ENCODE measurements at regions not wholly inside any gene's neighbourhood (a gene's known extent, or its start where the extent isn't known, plus 50 kb on each side); places are given as distances from the start of the nearest gene placed in this dataset.

GRCh38 chr14:89521988-89522387 is 105.0 kb upstream of the FOXN3 start:
- H3K27ac ChIP-seq (ENCODE audit: insufficient read depth, low read length, poor library complexity, severe bottlenecking): no peak overlapping the region
- Mint-ChIP-seq H3K9me3 (peaks cover 3 to 20% (median 7%) of the 10 kb centered on the region in 7 donors), H3K4me3 (no peak overlapping the region), H3K27me3 (no peaks in the 10 kb centered on the region), H3K4me1 (peaks cover 38 to 72% (median 45%) of the 10 kb centered on the region in 4 donors), H3K36me3 (peaks cover 49% of the 10 kb centered on the region), H3K27ac (no peak overlapping the region)
- no peak for ATAC-seq (ENCODE audit: low read depth in 2 of 2)
- H3K9me3 ChIP-seq (ENCODE audit: control insufficient read depth in 2 of 2, low read length in 2 of 2): peaks cover 0 to 6% of the 10 kb centered on the region in 2 experiments
- peaks cover 4% of the 10 kb centered on the region for H3K4me1 ChIP-seq (ENCODE audit: control insufficient read depth, insufficient read depth, low read length, poor library complexity, severe bottlenecking)
- peaks cover 16% of the 10 kb centered on the region for H3K36me3 ChIP-seq (ENCODE audit: control insufficient read depth, insufficient read depth, low read length)
- no peaks in the 10 kb centered on the region for H3K27me3 ChIP-seq (ENCODE audit: control insufficient read depth, insufficient read depth, low read length)
- no peak for DNase-seq
- H3K4me3 ChIP-seq (ENCODE audit: low read depth, low read length): no peak overlapping the region

DNA sequence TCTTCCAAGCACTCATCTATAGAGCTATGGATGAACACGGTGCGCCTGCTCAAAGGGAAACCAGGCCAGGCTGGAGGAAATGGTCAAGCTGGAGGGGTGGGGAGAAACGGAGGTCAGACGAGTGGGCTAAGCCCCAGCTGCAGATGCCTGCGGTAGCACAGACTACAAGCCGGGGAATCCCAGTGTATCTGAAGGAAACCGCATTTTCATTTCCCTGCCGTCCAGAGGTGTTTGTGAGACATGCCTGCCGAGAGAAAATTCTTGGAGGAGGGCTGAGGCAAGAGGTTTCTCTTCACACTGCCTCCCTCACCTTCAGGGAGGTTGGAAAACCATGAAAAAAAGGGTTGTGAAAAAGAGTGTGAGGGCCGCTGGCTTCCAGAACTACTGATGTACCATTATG is 102.0 kb upstream of the FOXN3 start:
- no peak for ATAC-seq (ENCODE audit: low read depth in 2 of 2)
- Histone ChIP-seq H3K36me3 (ENCODE audit: control insufficient read depth, insufficient read depth, low read length) (peaks cover 21% of the 10 kb centered on the region), H3K27ac (ENCODE audit: insufficient read depth, low read length, poor library complexity, severe bottlenecking) (no peak overlapping the region), H3K9me3 (ENCODE audit: control insufficient read depth in 2 of 2, low read length in 2 of 2) (peaks cover 0 to 6% of the 10 kb centered on the region in 2 experiments), H3K4me3 (ENCODE audit: low read depth, low read length) (no peak overlapping the region), H3K4me1 (ENCODE audit: control insufficient read depth, insufficient read depth, low read length, poor library complexity, severe bottlenecking) (peaks cover 4% of the 10 kb centered on the region), H3K27me3 (ENCODE audit: control insufficient read depth, insufficient read depth, low read length) (no peaks in the 10 kb centered on the region)
- Mint-ChIP-seq H3K27ac (no peak overlapping the region), H3K36me3 (peaks cover 46% of the 10 kb centered on the region), H3K27me3 (no peaks in the 10 kb centered on the region), H3K4me1 (peaks cover 22 to 70% (median 31%) of the 10 kb centered on the region in 4 donors), H3K4me3 (peak overlapping the region in 1 of 4 donors; percentile 17), H3K9me3 (peaks cover 2 to 16% (median 7%) of the 10 kb centered on the region in 7 donors)
- DNase-seq: no peak

GRCh38 chr14:89516173-89516572 is 99.1 kb upstream of the FOXN3 start:
- peaks cover 17% of the 10 kb centered on the region for H3K36me3 ChIP-seq (ENCODE audit: control insufficient read depth, insufficient read depth, low read length)
- H3K27me3 ChIP-seq (ENCODE audit: control insufficient read depth, insufficient read depth, low read length): no peaks in the 10 kb centered on the region
- no peak overlapping the region for H3K4me3 ChIP-seq (ENCODE audit: low read depth, low read length)
- H3K27ac ChIP-seq (ENCODE audit: insufficient read depth, low read length, poor library complexity, severe bottlenecking): no peak overlapping the region
- peaks cover 0 to 5% (median 2%) of the 10 kb centered on the region in 7 donors for H3K9me3 Mint-ChIP-seq
- H3K36me3 Mint-ChIP-seq: peaks cover 37% of the 10 kb centered on the region
- peaks cover 19 to 78% (median 41%) of the 10 kb centered on the region in 4 donors for H3K4me1 Mint-ChIP-seq
- ATAC-seq (ENCODE audit: low read depth in 2 of 2) (no peak), DNase-seq (no peak)
- H3K4me1 ChIP-seq (ENCODE audit: control insufficient read depth, insufficient read depth, low read length, poor library complexity, severe bottlenecking): peaks cover 11% of the 10 kb centered on the region
- peak overlapping the region in 1 of 3 donors; percentile 5 for H3K27ac Mint-ChIP-seq
- H3K9me3 ChIP-seq (ENCODE audit: control insufficient read depth in 2 of 2, low read length in 2 of 2): no peaks in the 10 kb centered on the region
- H3K27me3 Mint-ChIP-seq: no peaks in the 10 kb centered on the region
- H3K4me3 Mint-ChIP-seq: no peak overlapping the region

DNA sequence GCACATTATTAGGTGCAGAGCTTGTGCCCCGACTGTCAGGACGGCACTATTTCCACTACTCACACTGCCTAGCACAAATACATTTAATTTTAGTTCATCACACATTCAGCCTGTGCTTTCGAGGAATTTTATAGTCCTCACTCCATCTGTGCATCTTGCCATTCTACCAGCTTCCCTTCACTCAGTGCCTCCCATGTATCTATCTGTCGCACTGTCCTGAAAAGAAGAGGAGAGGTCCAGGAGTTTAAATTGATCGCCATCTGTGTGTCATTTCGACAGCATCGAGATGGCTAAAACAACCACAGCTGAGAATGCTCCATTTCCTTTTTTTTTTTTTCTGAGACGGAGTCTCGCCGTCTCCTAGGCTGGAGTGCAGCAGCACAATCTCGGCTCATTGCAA is 97.6 kb upstream of the FOXN3 start:
- H3K4me1 ChIP-seq (ENCODE audit: control insufficient read depth, insufficient read depth, low read length, poor library complexity, severe bottlenecking): peaks cover 25% of the 10 kb centered on the region
- H3K9me3 ChIP-seq (ENCODE audit: control insufficient read depth in 2 of 2, low read length in 2 of 2): no peaks in the 10 kb centered on the region
- Mint-ChIP-seq H3K4me3 (no peak overlapping the region), H3K9me3 (peaks cover 0 to 5% (median 0%) of the 10 kb centered on the region in 7 donors), H3K4me1 (peaks cover 30 to 82% (median 50%) of the 10 kb centered on the region in 4 donors), H3K27ac (no peak overlapping the region), H3K36me3 (peaks cover 27% of the 10 kb centered on the region), H3K27me3 (no peaks in the 10 kb centered on the region)
- ATAC-seq (ENCODE audit: low read depth in 2 of 2) (no peak), DNase-seq (no peak)
- H3K27me3 ChIP-seq (ENCODE audit: control insufficient read depth, insufficient read depth, low read length): no peaks in the 10 kb centered on the region
- peaks cover 17% of the 10 kb centered on the region for H3K36me3 ChIP-seq (ENCODE audit: control insufficient read depth, insufficient read depth, low read length)
- H3K4me3 ChIP-seq (ENCODE audit: low read depth, low read length): no peak overlapping the region
- no peak overlapping the region for H3K27ac ChIP-seq (ENCODE audit: insufficient read depth, low read length, poor library complexity, severe bottlenecking)

DNA sequence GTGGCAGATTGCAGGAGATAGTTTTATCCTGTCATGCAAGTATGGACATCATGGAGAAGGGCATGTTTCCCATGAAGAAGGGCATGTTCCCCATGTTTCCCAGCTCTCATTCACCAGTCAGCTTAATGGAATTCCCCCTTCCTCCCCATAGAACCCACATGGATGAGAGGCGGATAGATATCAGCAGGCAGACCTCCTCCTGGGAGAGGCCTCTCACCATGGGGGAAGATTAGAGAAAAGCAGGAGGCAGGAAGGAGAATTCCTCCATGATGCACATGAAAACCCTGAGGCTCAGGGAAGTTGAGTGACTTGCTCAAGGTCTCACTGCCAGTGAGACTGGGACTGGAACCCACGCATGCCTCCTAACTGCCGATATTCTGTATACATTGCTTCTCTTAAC is 92.9 kb upstream of the FOXN3 start:
- Histone ChIP-seq H3K36me3 (ENCODE audit: control insufficient read depth, insufficient read depth, low read length) (peaks cover 4% of the 10 kb centered on the region), H3K4me3 (ENCODE audit: low read depth, low read length) (peak overlapping the region; percentile 51), H3K27ac (ENCODE audit: insufficient read depth, low read length, poor library complexity, severe bottlenecking) (peak overlapping the region; percentile 77), H3K4me1 (ENCODE audit: control insufficient read depth, insufficient read depth, low read length, poor library complexity, severe bottlenecking) (peaks cover 46% of the 10 kb centered on the region), H3K27me3 (ENCODE audit: control insufficient read depth, insufficient read depth, low read length) (no peaks in the 10 kb centered on the region), H3K9me3 (ENCODE audit: control insufficient read depth in 2 of 2, low read length in 2 of 2) (no peaks in the 10 kb centered on the region)
- peaks cover 9% of the 10 kb centered on the region for H3K36me3 Mint-ChIP-seq
- H3K9me3 Mint-ChIP-seq: peaks cover 0 to 2% (median 0%) of the 10 kb centered on the region in 7 donors
- H3K4me3 Mint-ChIP-seq: peak overlapping the region; percentile 79 to 92 (median 88)
- H3K27me3 Mint-ChIP-seq: no peaks in the 10 kb centered on the region
- peak overlapping the region; percentile 97 to 98 (median 97) for H3K27ac Mint-ChIP-seq
- DNase-seq (no peak), ATAC-seq (ENCODE audit: low read depth in 2 of 2) (no peak)
- peaks cover 25 to 74% (median 52%) of the 10 kb centered on the region in 4 donors for H3K4me1 Mint-ChIP-seq

DNA sequence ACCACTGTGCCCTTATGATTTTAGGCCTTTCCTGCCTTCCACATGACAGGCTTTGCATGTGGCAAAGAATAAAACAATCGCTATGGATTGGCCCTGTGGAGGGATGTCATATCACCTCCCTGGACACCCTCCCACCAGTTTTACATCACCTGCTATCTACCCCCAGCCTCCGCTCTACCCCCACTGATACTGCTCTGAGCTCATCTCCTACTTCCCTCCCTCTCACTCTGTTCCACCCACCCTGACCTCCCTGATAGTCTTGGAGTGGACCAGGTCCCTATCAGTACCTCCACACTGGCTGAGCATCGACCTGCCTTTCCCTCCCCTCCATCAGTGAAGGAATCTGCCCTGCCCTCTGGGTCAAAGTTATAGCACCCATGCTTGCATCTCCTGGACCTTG is 91.8 kb upstream of the FOXN3 start:
- Mint-ChIP-seq H3K9me3 (peaks cover 0 to 2% (median 0%) of the 10 kb centered on the region in 7 donors), H3K27me3 (no peaks in the 10 kb centered on the region), H3K4me3 (no peak overlapping the region), H3K36me3 (peaks cover 11% of the 10 kb centered on the region), H3K4me1 (peaks cover 36 to 75% (median 57%) of the 10 kb centered on the region in 4 donors), H3K27ac (peak overlapping the region in 2 of 3 donors; percentile 74 to 97)
- peaks cover 8% of the 10 kb centered on the region for H3K36me3 ChIP-seq (ENCODE audit: control insufficient read depth, insufficient read depth, low read length)
- no peaks in the 10 kb centered on the region for H3K27me3 ChIP-seq (ENCODE audit: control insufficient read depth, insufficient read depth, low read length)
- no peaks in the 10 kb centered on the region for H3K9me3 ChIP-seq (ENCODE audit: control insufficient read depth in 2 of 2, low read length in 2 of 2)
- no peak overlapping the region for H3K27ac ChIP-seq (ENCODE audit: insufficient read depth, low read length, poor library complexity, severe bottlenecking)
- H3K4me3 ChIP-seq (ENCODE audit: low read depth, low read length): no peak overlapping the region
- ATAC-seq (ENCODE audit: low read depth in 2 of 2): no peak
- H3K4me1 ChIP-seq (ENCODE audit: control insufficient read depth, insufficient read depth, low read length, poor library complexity, severe bottlenecking): peaks cover 56% of the 10 kb centered on the region
- no peak for DNase-seq

DNA sequence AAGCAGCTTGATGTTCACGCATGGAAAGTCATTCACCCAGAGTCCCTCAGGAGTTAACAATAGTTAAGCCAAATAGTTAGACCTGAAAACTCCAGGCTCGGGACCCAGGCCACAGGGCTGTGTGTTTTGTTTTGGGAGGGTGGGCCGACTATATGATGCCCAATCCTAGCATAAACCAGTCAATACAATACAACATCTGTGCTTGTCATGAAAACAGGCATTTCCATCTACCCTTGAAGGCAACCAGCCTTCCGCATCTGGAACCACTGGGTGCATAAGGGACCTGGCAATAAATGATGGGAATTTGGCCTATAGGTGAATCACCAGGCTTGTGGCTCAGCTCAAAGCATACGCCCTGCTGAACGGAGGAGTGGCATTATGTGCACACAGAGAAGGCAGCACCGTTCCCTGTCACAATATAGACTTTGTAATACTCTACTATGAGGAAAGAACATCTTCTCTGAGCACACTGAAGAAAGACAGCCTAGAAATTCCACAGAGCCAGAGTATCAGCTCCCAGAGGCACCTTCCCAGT is 91.0 kb upstream of the FOXN3 start:
- no peak for ATAC-seq (ENCODE audit: low read depth in 2 of 2)
- no peak for DNase-seq
- peaks cover 9% of the 10 kb centered on the region for H3K36me3 Mint-ChIP-seq
- peaks cover 43 to 77% (median 62%) of the 10 kb centered on the region in 4 donors for H3K4me1 Mint-ChIP-seq
- Histone ChIP-seq H3K4me3 (ENCODE audit: low read depth, low read length) (no peak overlapping the region), H3K27me3 (ENCODE audit: control insufficient read depth, insufficient read depth, low read length) (no peaks in the 10 kb centered on the region), H3K36me3 (ENCODE audit: control insufficient read depth, insufficient read depth, low read length) (peaks cover 8% of the 10 kb centered on the region), H3K4me1 (ENCODE audit: control insufficient read depth, insufficient read depth, low read length, poor library complexity, severe bottlenecking) (peaks cover 60% of the 10 kb centered on the region), H3K27ac (ENCODE audit: insufficient read depth, low read length, poor library complexity, severe bottlenecking) (peak overlapping the region; percentile 37), H3K9me3 (ENCODE audit: control insufficient read depth in 2 of 2, low read length in 2 of 2) (no peaks in the 10 kb centered on the region)
- H3K27me3 Mint-ChIP-seq: no peaks in the 10 kb centered on the region
- peak overlapping the region; percentile 74 to 97 (median 79) for H3K27ac Mint-ChIP-seq
- H3K9me3 Mint-ChIP-seq: peaks cover 0 to 2% (median 0%) of the 10 kb centered on the region in 7 donors
- H3K4me3 Mint-ChIP-seq: peak overlapping the region in 3 of 4 donors; percentile 35 to 54 (median 49)

DNA sequence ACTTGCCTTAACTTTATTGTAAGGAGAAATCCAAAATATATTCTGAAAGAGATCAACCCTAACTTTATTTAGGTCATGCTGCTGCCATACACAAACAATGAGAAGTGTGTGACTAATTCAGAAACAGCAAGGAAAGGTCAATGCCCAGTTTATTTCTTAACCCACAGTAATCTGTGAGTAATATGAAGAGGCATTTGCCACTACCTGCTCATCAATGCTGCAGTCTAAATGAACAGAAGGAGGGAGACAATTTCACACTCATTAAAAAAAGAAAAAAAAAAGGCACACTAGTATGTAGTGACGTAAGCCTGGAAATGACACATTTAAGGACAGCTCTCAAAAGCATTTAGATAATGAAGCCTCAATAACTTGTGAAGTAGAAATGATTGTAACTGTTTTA is 90.5 kb upstream of the FOXN3 start:
- ATAC-seq (ENCODE audit: low read depth in 2 of 2) (no peak), DNase-seq (peak in 1 of 3 donors; percentile 52)
- Histone ChIP-seq H3K36me3 (ENCODE audit: control insufficient read depth, insufficient read depth, low read length) (peaks cover 13% of the 10 kb centered on the region), H3K4me3 (ENCODE audit: low read depth, low read length) (no peak overlapping the region), H3K9me3 (ENCODE audit: control insufficient read depth in 2 of 2, low read length in 2 of 2) (no peaks in the 10 kb centered on the region), H3K27ac (ENCODE audit: insufficient read depth, low read length, poor library complexity, severe bottlenecking) (peak overlapping the region; percentile 37), H3K27me3 (ENCODE audit: control insufficient read depth, insufficient read depth, low read length) (no peaks in the 10 kb centered on the region), H3K4me1 (ENCODE audit: control insufficient read depth, insufficient read depth, low read length, poor library complexity, severe bottlenecking) (peaks cover 60% of the 10 kb centered on the region)
- H3K36me3 Mint-ChIP-seq: peaks cover 9% of the 10 kb centered on the region
- H3K27ac Mint-ChIP-seq: peak overlapping the region; percentile 68 to 97 (median 79)
- peaks cover 0 to 2% (median 0%) of the 10 kb centered on the region in 7 donors for H3K9me3 Mint-ChIP-seq
- H3K4me3 Mint-ChIP-seq: peak overlapping the region in 2 of 4 donors; percentile 35 to 49
- H3K27me3 Mint-ChIP-seq: no peaks in the 10 kb centered on the region
- peaks cover 47 to 82% (median 66%) of the 10 kb centered on the region in 4 donors for H3K4me1 Mint-ChIP-seq
